Sigmoid colon (tissue), 4 donors: ENCODE measurements at regions not wholly inside any gene's neighbourhood (a gene's known extent, or its start where the extent isn't known, plus 50 kb on each side); places are given as distances from the start of the nearest gene placed in this dataset.

Experiments
- EP300 ChIP-seq, 4 donors: sonication (generic); formaldehyde crosslinking; IDR thresholded peaks; one replicate each; pipeline ENCODE4 v1.6.1; 2017; ENCODE audit warnings: antibody characterized with exemption in 4 of 4
- POLR2A ChIP-seq, 2 donors: fragments of 450-650 bp; IDR thresholded peaks; one replicate each; pipeline ENCODE4 v1.6.1; 2016; ENCODE audit warnings: antibody characterized with exemption in 2 of 2, mild to moderate bottlenecking in 2 of 2, moderate library complexity in 2 of 2
- POLR2AphosphoS5 ChIP-seq, 4 donors: sonication (generic); formaldehyde crosslinking; IDR thresholded peaks; one replicate each; pipeline ENCODE4 v1.6.1; 2017; ENCODE audit warnings: antibody characterized with exemption in 4 of 4
- TF ChIP-seq, protein P1 (sequence below), 4 experiments: fragments of 450-650 bp in 3 of 4; fragments of 200-600 bp in 1 of 4; IDR thresholded peaks; one replicate each; pipeline ENCODE4 v1.5.1; 2016 to 2019; ENCODE audit warnings: antibody characterized with exemption in 4 of 4, mild to moderate bottlenecking in 3 of 4, moderate library complexity in 2 of 4

DNA sequence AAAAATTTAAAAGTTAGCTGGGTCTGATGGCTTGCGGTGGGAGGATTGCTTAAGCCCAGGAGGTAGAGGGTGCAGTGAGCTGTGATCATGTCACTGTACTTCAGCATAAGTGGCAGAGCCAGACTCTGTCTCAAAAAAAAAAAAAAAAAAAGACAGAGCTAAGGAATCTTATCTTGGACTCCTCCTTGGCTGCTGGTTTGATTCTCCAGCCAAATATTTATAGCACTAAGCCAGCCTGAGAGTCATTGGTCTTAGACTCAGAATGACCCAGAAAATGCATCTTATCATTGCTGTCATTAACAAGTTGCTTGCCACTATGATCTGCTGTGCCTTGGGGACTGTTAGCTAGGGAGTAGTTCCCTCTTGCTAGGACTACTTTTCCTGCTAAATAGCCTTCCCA, 164.7 kb downstream of the GNAT3 start:
- TF ChIP-seq POLR2A (IDR thresholded peaks at IDR 0.05) (no peak), EP300 (IDR thresholded peaks at IDR 0.05) (no peak), POLR2AphosphoS5 (IDR thresholded peaks at IDR 0.05) (no peak)
- TF ChIP-seq, protein P1, sequence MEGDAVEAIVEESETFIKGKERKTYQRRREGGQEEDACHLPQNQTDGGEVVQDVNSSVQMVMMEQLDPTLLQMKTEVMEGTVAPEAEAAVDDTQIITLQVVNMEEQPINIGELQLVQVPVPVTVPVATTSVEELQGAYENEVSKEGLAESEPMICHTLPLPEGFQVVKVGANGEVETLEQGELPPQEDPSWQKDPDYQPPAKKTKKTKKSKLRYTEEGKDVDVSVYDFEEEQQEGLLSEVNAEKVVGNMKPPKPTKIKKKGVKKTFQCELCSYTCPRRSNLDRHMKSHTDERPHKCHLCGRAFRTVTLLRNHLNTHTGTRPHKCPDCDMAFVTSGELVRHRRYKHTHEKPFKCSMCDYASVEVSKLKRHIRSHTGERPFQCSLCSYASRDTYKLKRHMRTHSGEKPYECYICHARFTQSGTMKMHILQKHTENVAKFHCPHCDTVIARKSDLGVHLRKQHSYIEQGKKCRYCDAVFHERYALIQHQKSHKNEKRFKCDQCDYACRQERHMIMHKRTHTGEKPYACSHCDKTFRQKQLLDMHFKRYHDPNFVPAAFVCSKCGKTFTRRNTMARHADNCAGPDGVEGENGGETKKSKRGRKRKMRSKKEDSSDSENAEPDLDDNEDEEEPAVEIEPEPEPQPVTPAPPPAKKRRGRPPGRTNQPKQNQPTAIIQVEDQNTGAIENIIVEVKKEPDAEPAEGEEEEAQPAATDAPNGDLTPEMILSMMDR (IDR thresholded peaks at IDR 0.05): no peak
